ENCODE measurements at regions not wholly inside any gene's neighbourhood (a gene's known extent, or its start where the extent isn't known, plus 50 kb on each side); places are given as distances from the start of the nearest gene placed in this dataset.

- Mint-ChIP-seq H3K4me1 (ENCODE audit: low read depth) (peaks cover 3% of the 10 kb centered on the region), H3K4me3 (ENCODE audit: low read depth) (no peak overlapping the region)
Observed at GRCh38 chr9:8140557-8140956, 341.0 kb upstream of the DMAC1 start.

GRCh38 chr9:8139756-8140155, 340.2 kb upstream of the DMAC1 start:
- H3K36me3 Mint-ChIP-seq (ENCODE audit: insufficient read depth): no peaks in the 10 kb centered on the region
- H3K4me1 Mint-ChIP-seq (ENCODE audit: low read depth): peaks cover 3% of the 10 kb centered on the region
- H3K4me3 Mint-ChIP-seq (ENCODE audit: low read depth): no peak overlapping the region
- no peaks in the 10 kb centered on the region for H3K9me3 Mint-ChIP-seq (ENCODE audit: low read depth)
- no peak overlapping the region for H3K27ac Mint-ChIP-seq
- TF ChIP-seq CTCF (IDR thresholded peaks at IDR 0.05; ENCODE audit: unreplicated experiment): no peak
- no peaks in the 10 kb centered on the region for H3K27me3 Mint-ChIP-seq
- no peak for DNase-seq (ENCODE audit: low spot score, unreplicated experiment)

More at GRCh38 chr9:8140557-8140956, 341.0 kb upstream of the DMAC1 start:
- no peak for DNase-seq (ENCODE audit: low spot score, unreplicated experiment)
- H3K36me3 Mint-ChIP-seq (ENCODE audit: insufficient read depth): no peaks in the 10 kb centered on the region
- TF ChIP-seq CTCF (IDR thresholded peaks at IDR 0.05; ENCODE audit: unreplicated experiment): no peak
- no peaks in the 10 kb centered on the region for H3K9me3 Mint-ChIP-seq (ENCODE audit: low read depth)
- H3K27me3 Mint-ChIP-seq: no peaks in the 10 kb centered on the region
- no peak overlapping the region for H3K27ac Mint-ChIP-seq

GRCh38 chr9:8136477-8136876, 336.9 kb upstream of the DMAC1 start:
- no peak overlapping the region for H3K4me3 Mint-ChIP-seq (ENCODE audit: low read depth)
- H3K27ac Mint-ChIP-seq: no peak overlapping the region
- no peaks in the 10 kb centered on the region for H3K9me3 Mint-ChIP-seq (ENCODE audit: low read depth)
- no peaks in the 10 kb centered on the region for H3K27me3 Mint-ChIP-seq
- no peak for TF ChIP-seq CTCF (IDR thresholded peaks at IDR 0.05; ENCODE audit: unreplicated experiment)
- H3K36me3 Mint-ChIP-seq (ENCODE audit: insufficient read depth): no peaks in the 10 kb centered on the region
- no peak for DNase-seq (ENCODE audit: low spot score, unreplicated experiment)
- H3K4me1 Mint-ChIP-seq (ENCODE audit: low read depth): peaks cover 3% of the 10 kb centered on the region

- H3K27ac Mint-ChIP-seq: no peak overlapping the region
- no peak for DNase-seq (ENCODE audit: low spot score, unreplicated experiment)
- H3K36me3 Mint-ChIP-seq (ENCODE audit: insufficient read depth): no peaks in the 10 kb centered on the region
- no peak for TF ChIP-seq CTCF (IDR thresholded peaks at IDR 0.05; ENCODE audit: unreplicated experiment)
- peaks cover 3% of the 10 kb centered on the region for H3K9me3 Mint-ChIP-seq (ENCODE audit: low read depth)
- no peaks in the 10 kb centered on the region for H3K4me1 Mint-ChIP-seq (ENCODE audit: low read depth)
- H3K27me3 Mint-ChIP-seq: no peaks in the 10 kb centered on the region
- no peak overlapping the region for H3K4me3 Mint-ChIP-seq (ENCODE audit: low read depth)
Observed at GRCh38 chr9:8134635-8135034, 335.1 kb upstream of the DMAC1 start.

GRCh38 chr9:8133606-8134005, 334.0 kb upstream of the DMAC1 start:
- no peak overlapping the region for H3K4me3 Mint-ChIP-seq (ENCODE audit: low read depth)
- H3K9me3 Mint-ChIP-seq (ENCODE audit: low read depth): peaks cover 3% of the 10 kb centered on the region
- no peak overlapping the region for H3K27ac Mint-ChIP-seq
- H3K27me3 Mint-ChIP-seq: no peaks in the 10 kb centered on the region
- no peak for DNase-seq (ENCODE audit: low spot score, unreplicated experiment)
- TF ChIP-seq CTCF (IDR thresholded peaks at IDR 0.05; ENCODE audit: unreplicated experiment): no peak
- no peaks in the 10 kb centered on the region for H3K36me3 Mint-ChIP-seq (ENCODE audit: insufficient read depth)
- no peaks in the 10 kb centered on the region for H3K4me1 Mint-ChIP-seq (ENCODE audit: low read depth)

All from progenitor cell of endocrine pancreas (in vitro differentiated cells).